ENCODE measurements at regions not wholly inside any gene's neighbourhood (a gene's known extent, or its start where the extent isn't known, plus 50 kb on each side); places are given as distances from the start of the nearest gene placed in this dataset.

GRCh38 chr1:57503337-57503736 is 79.5 kb upstream of the DAB1 start:
- WGBS, 2 donors (ENCODE audit: low coverage in 1 of 2): 80% methylated on average over 1 of the region's 1 CpG; no CpG with 5 or more reads in 1 of the 2 donors
- Histone ChIP-seq H3K36me3 (no peaks in the 10 kb centered on the region), H3K27me3 (no peaks in the 10 kb centered on the region), H3K4me1 (no peaks in the 10 kb centered on the region), H3K9me3 (no peaks in the 10 kb centered on the region), H3K4me3 (no peak overlapping the region), H3K27ac (no peak overlapping the region)
- ATAC-seq: no peak
- no peak for TF ChIP-seq EP300 (IDR thresholded peaks at IDR 0.05)

- Histone ChIP-seq H3K27ac (no peak overlapping the region), H3K9me3 (no peaks in the 10 kb centered on the region), H3K4me1 (no peaks in the 10 kb centered on the region), H3K27me3 (no peaks in the 10 kb centered on the region), H3K4me3 (no peak overlapping the region), H3K36me3 (no peaks in the 10 kb centered on the region)
- 56 to 64% methylated on average over 6 of the region's 6 CpGs for WGBS, 2 donors (ENCODE audit: low coverage in 1 of 2)
- no peak for ATAC-seq
- no peak for TF ChIP-seq EP300 (IDR thresholded peaks at IDR 0.05)
- no peak for TF ChIP-seq CTCF (IDR thresholded peaks at IDR 0.05)
- no peak for TF ChIP-seq POLR2A (IDR thresholded peaks at IDR 0.05)
- no peak for TF ChIP-seq POLR2AphosphoS5 (IDR thresholded peaks at IDR 0.05)
These were observed 76.4 kb upstream of the DAB1 start for GRCh38 chr1:57500136-57500830.

GRCh38 chr1:57494530-57495079 is 70.7 kb upstream of the DAB1 start:
- ATAC-seq: no peak
- H3K4me3 ChIP-seq: no peak overlapping the region
- H3K36me3 ChIP-seq: no peaks in the 10 kb centered on the region
- no peaks in the 10 kb centered on the region for H3K4me1 ChIP-seq
- no peaks in the 10 kb centered on the region for H3K27me3 ChIP-seq
- no peaks in the 10 kb centered on the region for H3K9me3 ChIP-seq
- H3K27ac ChIP-seq: no peak overlapping the region
- 64 to 83% methylated on average over 5 to 6 of the region's 6 CpGs for WGBS, 2 donors (ENCODE audit: low coverage in 1 of 2)
- TF ChIP-seq POLR2AphosphoS5 (IDR thresholded peaks at IDR 0.05) (no peak), EP300 (IDR thresholded peaks at IDR 0.05) (no peak), CTCF (IDR thresholded peaks at IDR 0.05) (no peak), POLR2A (IDR thresholded peaks at IDR 0.05) (no peak)

GRCh38 chr1:57492586-57493226 is 68.8 kb upstream of the DAB1 start:
- 61 to 70% methylated on average over 5 of the region's 5 CpGs for WGBS, 2 donors (ENCODE audit: low coverage in 1 of 2)
- Histone ChIP-seq H3K9me3 (no peaks in the 10 kb centered on the region), H3K27me3 (no peaks in the 10 kb centered on the region), H3K4me1 (no peaks in the 10 kb centered on the region), H3K27ac (no peak overlapping the region), H3K4me3 (no peak overlapping the region), H3K36me3 (no peaks in the 10 kb centered on the region)
- no peak for TF ChIP-seq CTCF (IDR thresholded peaks at IDR 0.05)
- no peak for TF ChIP-seq POLR2A (IDR thresholded peaks at IDR 0.05)
- no peak for ATAC-seq

GRCh38 chr1:57489358-57490036 is 65.6 kb upstream of the DAB1 start:
- Histone ChIP-seq H3K9me3 (no peaks in the 10 kb centered on the region), H3K4me1 (no peaks in the 10 kb centered on the region), H3K36me3 (no peaks in the 10 kb centered on the region), H3K4me3 (no peak overlapping the region), H3K27ac (no peak overlapping the region), H3K27me3 (no peaks in the 10 kb centered on the region)
- no peak for ATAC-seq
- 56 to 63% methylated on average over 3 to 5 of the region's 5 CpGs for WGBS, 2 donors (ENCODE audit: low coverage in 1 of 2)
- no peak for TF ChIP-seq POLR2A (IDR thresholded peaks at IDR 0.05)
